Progenitor cell of endocrine pancreas (in vitro differentiated cells): ENCODE measurements at regions not wholly inside any gene's neighbourhood (a gene's known extent, or its start where the extent isn't known, plus 50 kb on each side); places are given as distances from the start of the nearest gene placed in this dataset.

ENCODE experiments used
- DNase-seq: peaks from one replicate; pipeline ENCODE4 v3.0.0; 2021; ENCODE audit warnings: low spot score; ENCODE audit not compliant: unreplicated experiment
- H3K27ac Mint-ChIP-seq: 2 replicates; pipeline ENCODE4 v1.8.0; 2021; ENCODE audit warnings: mild to moderate bottlenecking, moderate library complexity, mixed read lengths
- H3K27me3 Mint-ChIP-seq: 2 replicates; pipeline ENCODE4 v1.8.0; 2021; ENCODE audit warnings: mixed read lengths
- H3K36me3 Mint-ChIP-seq: 2 replicates; pipeline ENCODE4 v1.8.0; 2022; ENCODE audit warnings: mixed read lengths; ENCODE audit not compliant: insufficient read depth
- H3K4me1 Mint-ChIP-seq: 2 replicates; pipeline ENCODE4 v1.8.0; 2021; ENCODE audit warnings: low read depth, mixed read lengths
- H3K4me3 Mint-ChIP-seq: 2 replicates; pipeline ENCODE4 v1.8.0; 2021; ENCODE audit warnings: low read depth, mild to moderate bottlenecking, moderate library complexity, mixed read lengths
- H3K9me3 Mint-ChIP-seq: 2 replicates; pipeline ENCODE4 v1.8.0; 2021; ENCODE audit warnings: low read depth, mixed read lengths
- CTCF ChIP-seq: fragments of 200-600 bp; sonication (generic); IDR thresholded peaks from one replicate; pipeline ENCODE4 v1.5.0; 2021; ENCODE audit warnings: antibody characterized with exemption, mild to moderate bottlenecking; ENCODE audit not compliant: unreplicated experiment

GRCh38 chr19:56721714-56722113 lies 50.2 kb upstream of the ZNF835 start:
- no peak for TF ChIP-seq CTCF
- H3K4me3 Mint-ChIP-seq = no peak overlapping the region
- no peaks in the 10 kb centered on the region for H3K27me3 Mint-ChIP-seq
- no peak overlapping the region for H3K27ac Mint-ChIP-seq
- H3K9me3 Mint-ChIP-seq = peaks cover 56% of the 10 kb centered on the region
- peaks cover 9% of the 10 kb centered on the region for H3K36me3 Mint-ChIP-seq
- H3K4me1 Mint-ChIP-seq = no peaks in the 10 kb centered on the region
- no peak for DNase-seq
